H1 (cell line): ENCODE measurements at regions not wholly inside any gene's neighbourhood (a gene's known extent, or its start where the extent isn't known, plus 50 kb on each side); places are given as distances from the start of the nearest gene placed in this dataset.

Source experiments
- CBX8 ChIP-seq: fragments of 300-800, 300-1000 bp; sonication (generic); IDR thresholded peaks from 2 replicates; pipeline ENCODE4 v1.7.1; 2016; ENCODE audit warnings: low read depth, low read length, borderline replicate concordance
- POU5F1 ChIP-seq: IDR thresholded peaks from 2 replicates; pipeline ENCODE4 v1.6.1; 2011; ENCODE audit warnings: low read depth, mild to moderate bottlenecking, low read length, moderate library complexity
- USF2 ChIP-seq: IDR thresholded peaks from 2 replicates; pipeline ENCODE4 v1.6.1; 2011; ENCODE audit warnings: low read length, improper control_type of control experiment

- TF ChIP-seq USF2 (no peak), POU5F1 (no peak), CBX8 (no peak)
Measured at GRCh38 chr10:3415038-3415736, 242.6 kb upstream of the PITRM1 start (continued).
